T-helper 1 cell (primary cell): ENCODE measurements at regions not wholly inside any gene's neighbourhood (a gene's known extent, or its start where the extent isn't known, plus 50 kb on each side); places are given as distances from the start of the nearest gene placed in this dataset.
"Not testable (repeated sequence)": the region's sequence is repeated elsewhere in the genome, so short reads cannot be mapped to it uniquely, and the experiment has no call there.

Experiments used
- DNase-seq, 5 donors: peaks; one replicate each; pipeline ENCODE4 v3.0.0-alpha.2; 2012 to 2020

DNA sequence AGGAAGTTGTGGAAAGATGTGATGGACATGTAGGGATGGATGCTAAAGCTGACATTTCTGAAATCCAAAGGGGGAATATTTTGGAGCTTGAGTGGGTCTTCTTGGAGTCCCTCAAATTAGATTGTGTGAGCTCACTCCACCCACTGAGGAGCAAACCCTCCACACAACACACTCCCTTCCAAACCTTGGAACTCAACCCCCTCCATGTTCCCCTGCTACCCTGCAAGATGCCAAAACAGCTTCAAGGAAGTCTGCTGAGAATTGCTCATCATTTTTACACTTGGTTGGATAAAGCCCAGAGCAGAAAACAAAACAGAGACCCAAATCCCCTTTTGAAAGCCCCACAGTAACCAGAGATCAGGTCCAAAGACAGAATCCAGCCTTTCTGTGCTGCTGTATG lies 103.3 kb upstream of the ERCC4 start:
- no peak for DNase-seq

DNA sequence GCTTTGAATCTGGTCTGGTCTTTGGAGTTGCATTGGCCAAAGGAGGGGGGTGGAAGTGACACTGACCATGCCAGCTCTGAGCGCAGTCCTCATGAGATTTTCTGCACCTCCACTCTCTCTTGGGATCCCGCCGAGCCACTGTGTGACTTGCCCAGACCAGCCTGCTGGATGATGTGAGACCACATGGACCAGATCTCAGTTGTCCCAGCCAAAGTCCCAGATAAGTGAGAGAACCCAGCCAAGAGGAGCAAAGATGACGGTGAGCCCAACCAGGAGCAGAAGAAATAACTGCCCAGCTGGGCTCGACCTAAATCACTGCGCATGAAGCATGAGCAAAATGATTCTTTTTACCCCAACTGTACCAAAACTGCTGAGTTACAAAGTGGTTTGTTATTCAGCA lies 96.5 kb upstream of the ERCC4 start:
- DNase-seq = no peak

DNA sequence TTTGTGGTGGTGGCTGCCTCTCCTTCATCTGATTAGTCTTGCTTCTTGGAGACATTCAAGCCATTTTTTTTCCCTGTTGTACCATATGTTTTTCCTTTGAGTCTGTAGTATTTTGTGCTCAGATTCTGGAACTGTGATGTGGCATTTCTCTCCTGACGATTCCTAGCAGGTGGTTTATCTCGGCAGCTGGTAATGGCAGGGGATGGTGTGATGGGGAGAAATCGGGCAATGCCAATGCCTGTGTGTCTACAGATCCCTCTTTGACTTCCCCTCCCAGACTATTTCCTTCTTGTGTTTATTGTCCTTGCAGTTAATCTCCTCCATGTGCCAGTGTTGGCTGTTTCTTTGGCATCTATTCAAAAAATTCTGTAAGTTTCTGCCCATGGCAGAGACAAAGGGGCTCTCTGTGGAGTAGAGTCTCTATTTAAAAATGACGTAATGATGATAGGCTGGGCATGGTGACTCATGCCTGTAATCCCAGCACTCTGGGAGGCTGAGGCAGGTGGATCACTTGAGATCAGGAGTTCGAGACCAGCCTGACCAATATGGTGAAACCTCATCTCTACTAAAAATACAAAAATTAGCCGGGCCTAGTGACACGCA lies 90.2 kb upstream of the ERCC4 start:
- no peak for DNase-seq

DNA sequence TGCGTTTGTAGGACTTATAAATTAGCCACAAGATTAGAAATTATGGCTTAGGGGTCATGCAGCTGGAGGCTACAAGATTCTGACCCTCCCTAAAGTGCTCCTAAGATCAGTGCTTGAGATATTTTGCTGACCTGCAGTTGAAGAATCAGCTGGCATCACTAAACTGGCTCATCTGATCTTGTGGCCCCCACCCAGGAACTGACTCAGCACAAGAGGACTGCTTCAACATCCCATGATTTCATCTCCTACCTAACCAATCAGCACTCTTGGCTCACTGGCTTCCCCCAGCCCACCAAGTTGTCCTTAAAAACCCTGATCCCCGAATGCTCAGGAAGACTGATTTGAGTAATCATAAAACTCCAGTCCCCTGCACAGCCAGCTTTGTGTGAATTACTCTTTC lies 86.4 kb upstream of the ERCC4 start:
- no peak for DNase-seq

DNA sequence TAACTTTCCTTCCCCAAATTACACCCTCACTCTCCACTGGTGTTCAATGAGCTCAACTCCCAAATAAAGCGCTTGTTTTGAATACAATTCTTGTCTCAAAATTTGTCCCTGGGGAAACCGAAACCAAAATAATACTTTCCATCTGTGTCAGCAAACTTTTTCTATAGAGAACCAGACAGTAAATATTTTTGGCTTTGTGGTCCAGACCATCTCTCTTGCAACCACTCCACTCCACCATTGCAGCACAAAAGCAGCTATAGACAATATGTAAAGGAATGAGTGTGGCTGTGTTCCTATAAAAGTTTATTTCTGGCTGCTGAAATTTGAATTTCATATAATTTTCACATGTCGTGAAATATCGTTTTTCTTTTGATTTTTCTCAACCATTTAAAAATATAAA lies 84.6 kb upstream of the ERCC4 start:
- DNase-seq = no peak

DNA sequence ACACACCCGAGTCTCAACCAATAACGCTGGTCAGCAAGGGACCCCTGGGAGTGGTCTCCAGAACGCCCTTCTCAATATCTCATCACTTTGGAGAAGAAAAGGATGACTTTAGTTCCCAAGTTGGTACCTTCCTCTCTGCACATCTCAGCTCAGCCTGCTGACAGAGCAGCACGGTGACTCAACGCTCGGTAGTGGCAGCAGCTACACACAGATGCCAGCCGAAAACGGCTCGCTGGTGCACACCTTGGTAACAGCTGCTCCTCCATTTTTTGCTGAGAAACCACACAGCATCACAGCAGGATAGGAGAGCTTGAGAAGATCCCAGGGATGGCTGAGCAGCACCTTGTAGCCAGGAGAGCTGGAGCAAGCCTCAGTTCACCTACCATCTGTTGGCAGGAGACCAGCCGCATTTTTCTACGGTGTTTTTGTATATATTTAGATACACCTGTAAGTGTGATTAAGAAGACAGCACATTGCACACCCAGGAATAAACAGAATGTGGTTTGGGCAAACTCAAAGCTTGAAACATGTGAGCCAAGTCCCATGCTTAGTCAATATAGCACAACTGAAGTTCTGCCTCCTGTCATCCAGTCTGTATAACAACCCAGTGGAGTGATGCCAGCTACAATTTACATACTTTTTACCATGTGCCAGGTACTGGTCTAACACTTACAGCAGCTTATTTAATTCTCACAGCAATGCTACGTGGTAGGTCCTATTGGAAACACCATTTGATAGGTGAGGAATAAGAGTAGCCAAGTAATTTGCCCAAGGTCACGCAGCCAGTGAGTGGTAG lies 83.8 kb upstream of the ERCC4 start:
- no peak for DNase-seq

DNA sequence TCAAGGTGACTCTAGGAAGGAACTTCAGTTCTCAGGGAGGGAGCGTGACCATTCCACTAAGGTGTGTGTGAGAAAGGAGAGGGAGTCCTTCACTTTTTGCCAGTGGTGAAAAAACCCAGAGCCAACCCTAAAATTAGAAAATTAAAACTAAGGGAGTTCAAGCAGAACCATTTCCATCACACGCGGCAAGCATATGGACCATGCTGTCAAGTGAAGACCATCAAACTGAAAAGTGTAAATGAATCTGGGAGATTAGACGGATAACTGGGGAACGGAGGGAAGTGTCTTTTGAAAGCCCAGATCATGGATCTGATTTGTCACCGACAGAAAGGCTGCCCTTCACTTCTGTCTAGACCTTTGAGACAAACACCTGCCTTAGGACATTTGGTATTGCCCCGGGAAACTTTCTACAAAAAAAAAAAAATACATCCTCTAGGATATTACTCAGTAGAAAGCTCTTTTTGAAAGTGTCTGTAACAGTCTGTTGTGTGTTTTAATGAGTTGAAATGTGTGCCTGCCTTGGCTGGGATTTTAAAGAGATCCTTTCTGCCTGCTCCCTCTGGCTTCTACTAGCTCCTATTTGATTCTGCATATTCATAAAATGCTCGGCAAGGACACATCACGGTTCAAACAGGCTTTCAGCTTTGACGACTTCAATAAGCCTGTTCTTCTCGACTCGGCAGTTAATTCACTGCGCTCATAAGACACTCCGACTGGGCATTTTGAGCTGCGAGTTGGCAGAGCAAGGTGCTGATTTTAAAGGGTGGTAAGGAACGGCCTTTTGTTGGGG lies 81.4 kb upstream of the ERCC4 start:
- DNase-seq = no peak

DNA sequence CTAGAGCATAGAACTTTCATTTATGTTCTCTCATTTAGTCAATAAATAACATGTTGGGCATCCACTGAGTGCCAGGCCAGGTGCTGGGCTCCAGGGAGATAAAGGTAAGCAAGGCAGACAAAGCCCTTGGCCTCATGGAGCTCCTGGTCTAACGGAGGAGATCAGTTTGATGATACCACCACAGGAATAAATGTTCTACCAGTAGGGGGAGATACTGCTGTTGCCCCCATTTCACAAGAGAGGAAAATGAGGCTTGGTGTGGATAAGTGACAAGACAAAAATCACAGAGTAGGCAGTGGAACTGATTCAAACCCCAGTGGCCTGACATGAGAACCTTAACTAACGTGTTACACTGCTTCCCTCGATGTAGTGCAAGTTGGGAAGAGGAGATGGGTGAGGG lies 80.4 kb upstream of the ERCC4 start:
- no peak for DNase-seq

DNA sequence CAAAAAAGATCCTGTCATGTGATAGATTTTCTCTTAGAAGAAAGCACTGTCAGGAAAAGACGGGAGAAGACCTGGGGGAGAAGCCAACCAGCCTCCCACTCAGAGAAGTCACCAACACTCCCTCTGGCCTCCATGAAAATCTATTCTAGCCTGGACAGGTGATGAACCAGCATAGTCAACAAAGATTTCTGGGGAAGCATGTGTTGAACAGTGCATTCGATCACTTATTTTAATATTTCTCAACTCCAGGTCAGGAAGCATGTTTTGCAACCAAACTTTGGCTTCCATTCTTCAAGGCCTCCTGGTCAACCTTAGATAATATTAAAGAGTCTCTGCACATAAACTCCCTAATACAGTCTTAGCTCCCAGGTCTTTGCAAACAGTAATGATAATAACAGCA lies 74.7 kb upstream of the ERCC4 start:
- DNase-seq = no peak

DNA sequence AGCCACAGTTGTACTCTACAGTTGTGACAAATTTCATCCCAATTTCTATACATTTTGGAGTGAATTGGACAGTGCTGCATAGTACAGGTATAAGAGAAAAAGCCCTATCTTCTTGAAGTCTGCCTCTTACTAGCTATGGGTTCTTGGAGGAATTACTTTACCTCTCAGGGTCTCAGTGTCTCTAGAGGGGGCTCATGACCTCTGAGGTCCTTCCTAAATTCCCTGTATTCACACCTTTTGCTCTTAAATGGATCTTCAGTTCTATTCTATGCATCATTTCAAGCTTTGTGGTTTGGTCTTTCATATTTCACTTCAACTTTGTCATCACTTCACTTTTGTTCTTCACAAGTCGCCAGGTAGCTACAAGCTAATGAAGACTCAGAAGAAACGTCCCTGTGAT lies 71.2 kb upstream of the ERCC4 start:
- no peak for DNase-seq

DNA sequence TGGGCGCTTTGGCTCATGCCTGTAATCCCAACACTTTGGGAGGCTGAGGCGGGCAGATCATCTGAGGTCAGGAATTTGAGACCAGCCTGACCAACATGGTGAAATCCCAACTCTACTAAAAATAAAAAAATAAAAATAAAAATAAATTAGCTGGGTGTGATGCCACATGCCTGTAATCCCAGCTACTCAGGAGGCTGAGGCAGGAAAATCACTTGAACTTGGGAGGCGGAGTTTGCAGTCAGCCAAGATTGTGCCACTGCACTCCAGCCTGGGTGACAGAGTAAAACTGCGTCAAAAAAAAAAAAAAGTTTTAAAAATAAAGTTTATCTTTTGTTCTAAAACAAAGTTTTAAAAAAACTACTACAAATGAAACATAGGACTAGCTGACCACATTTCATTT lies 69.8 kb upstream of the ERCC4 start:
- DNase-seq = not testable (repeated sequence)

DNA sequence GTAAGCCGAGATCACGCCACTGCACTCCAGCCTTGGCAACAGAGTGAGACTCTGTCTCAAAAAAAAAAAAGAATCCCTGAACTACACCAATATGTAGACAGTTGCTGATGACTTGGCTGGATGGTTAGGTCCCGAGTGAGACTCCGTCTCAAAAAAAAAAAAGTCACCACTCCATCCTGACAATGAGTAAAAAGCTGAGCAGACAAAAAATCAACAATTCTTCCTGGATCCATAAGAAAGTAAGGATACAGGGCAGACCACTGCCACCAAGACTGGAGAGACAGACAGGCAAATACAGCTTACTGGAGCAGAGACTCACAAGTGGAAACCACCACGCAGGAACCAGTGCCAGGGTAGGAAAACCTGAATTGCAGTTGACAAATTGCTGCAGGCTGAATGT lies 67.1 kb upstream of the ERCC4 start:
- DNase-seq = no peak

DNA sequence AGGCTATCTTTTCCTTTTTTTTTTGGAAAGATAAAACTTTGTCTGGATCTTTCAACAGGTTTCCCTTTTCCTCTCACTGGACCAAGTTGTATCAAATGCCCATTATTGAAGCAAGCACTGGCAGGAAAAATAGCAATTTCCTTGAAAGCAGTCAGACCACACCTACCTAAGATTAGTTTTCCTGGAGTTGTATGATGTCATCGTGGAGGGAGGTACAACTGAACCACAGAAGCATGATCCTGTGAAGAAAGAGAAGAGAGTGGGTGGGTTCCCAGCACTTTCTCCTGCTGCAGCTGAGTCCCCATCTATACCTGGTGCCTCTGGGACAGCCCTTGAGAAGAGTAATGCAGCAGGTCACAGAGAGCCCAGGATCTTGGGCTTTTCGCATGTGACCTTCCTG lies 63.6 kb upstream of the ERCC4 start:
- no peak for DNase-seq

DNA sequence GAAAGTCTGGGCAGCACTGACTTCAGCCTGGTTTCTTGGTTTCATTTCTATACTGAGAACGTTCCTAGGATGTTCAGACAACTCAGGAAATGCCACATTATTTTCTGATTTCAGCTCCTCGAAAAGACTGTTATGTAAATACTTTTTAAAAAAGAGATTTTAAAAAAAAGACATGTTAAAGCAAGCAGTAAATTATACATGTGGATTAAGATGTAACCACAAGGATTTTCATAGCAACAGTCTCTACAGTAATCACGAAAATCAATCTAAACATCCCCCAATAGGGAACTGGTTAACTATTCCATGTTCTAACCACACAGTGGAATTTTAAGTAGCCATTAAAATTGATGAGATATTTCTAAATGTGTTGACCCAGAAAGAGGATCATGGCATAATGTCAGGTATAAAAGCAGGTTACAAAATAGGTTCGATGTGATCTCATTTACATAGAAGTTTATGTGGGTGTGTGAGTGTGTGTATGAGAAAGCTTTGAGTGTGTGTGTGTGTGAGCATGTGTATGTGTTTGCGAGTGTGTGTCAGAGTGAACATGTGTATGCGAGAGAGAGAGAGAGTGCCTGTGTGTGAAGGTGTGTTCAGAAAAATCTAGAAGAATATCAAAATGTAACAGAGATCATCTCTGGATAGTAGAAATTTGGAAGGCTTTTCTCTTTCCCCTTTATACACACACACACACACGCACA lies 63.0 kb upstream of the ERCC4 start:
- no peak for DNase-seq

DNA sequence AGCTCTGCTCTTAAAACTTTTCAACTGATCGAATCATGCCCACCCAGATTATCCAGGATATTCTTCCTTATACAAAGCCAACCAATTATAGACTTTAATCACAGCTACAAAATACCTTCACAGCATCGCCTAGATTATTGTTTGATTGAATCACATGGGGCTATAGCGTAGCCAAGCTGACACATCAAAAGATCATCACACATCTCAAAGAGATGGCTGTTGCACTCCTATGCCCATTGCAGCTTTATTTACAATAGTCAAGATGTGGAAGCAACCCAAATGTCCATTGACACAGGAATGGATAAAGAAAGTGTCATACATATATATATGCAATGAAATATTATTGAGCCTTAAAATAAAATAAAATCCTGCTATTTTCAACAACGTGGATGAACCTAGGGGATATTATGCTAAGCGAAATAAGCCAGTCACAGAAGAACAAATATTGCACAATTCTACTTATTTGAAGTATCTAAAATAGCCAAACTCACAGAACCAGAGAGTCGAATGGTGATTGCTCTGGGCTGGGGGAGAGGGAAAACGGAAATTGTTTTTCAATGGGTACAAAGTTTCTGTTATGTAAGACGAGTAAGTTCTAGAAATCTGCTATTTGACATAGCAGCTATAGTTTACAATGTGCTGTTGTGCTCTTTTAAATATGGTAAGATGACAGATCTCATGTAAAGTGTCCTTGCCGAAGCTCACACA lies 60.9 kb upstream of the ERCC4 start:
- DNase-seq = no peak

DNA sequence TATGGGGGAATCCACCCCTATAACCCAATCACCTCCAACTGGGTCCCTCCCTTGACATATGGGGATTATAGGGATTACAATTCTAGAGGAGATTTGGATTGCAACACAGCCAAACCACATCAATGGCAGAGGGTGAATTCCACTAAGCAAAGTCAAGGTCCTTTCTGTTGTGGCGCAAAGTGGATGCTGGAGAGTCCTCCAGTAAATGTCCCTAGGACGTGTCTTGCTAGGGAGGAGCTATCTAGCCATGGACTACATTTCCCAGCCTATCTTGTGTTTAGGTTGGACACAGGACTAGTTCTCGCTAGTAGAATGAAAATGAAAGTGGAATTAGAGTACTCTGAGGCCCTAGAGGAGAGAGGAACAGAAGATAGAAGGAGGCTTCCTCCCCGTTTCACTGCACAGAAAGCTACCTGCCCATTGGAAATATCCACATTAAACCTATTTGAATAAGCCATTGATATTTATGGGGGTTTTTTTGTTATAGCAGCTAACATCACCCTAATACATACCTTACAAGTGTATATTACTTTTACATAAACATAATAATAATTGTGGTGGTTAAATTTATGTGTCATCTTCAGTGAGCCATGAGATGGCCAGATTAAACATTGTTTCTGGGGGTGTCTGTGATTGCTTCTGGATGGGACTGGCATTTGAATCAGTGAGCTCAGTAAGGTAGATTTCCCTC lies 56.7 kb upstream of the ERCC4 start:
- no peak for DNase-seq

DNA sequence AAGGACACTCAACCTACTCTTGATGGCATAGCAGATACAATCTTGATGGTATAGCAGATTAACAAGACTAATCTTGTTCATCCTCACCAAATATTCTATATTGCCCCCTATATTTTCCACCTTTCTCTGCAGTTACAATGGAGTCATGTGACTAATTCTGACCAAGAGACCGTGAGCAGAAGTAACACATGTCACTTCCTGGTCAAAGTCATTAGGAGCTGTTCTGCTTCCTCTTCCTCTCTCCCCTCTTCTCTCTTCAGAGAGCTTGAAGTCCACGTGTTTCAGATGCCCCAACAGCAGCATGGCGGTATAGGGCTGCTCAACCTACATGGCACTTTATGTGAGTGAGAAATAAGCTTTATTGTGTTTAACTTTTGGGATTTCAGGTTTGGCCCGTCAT lies 55.3 kb upstream of the ERCC4 start:
- DNase-seq = no peak

DNA sequence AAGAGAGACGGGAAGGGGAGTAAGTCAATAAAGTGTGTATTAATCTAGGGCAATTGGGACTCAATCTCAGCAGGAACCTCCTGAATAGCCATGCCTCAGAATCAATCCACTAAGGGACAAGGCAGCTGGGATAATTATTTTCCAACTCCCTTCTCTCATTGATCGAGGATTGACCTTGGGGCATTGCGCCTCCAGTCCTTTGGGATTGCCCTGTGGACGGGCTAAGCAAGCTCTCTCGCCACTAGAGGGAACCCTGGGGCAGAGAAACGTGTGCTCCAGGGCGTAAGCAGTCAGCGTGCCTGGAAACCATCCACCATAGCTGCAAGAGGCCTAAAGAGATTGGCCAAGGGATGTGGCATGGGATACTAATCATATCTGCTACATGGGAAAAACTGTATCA lies 53.9 kb upstream of the ERCC4 start:
- DNase-seq = peak in 3 of 5 donors; percentile 2 to 27 (median 20)
